H4 (cell line): ENCODE measurements at regions not wholly inside any gene's neighbourhood (a gene's known extent, or its start where the extent isn't known, plus 50 kb on each side); places are given as distances from the start of the nearest gene placed in this dataset.

ENCODE experiments used
- DNase-seq: peaks from one replicate; pipeline ENCODE4 v3.0.0-alpha.2; 2015; ENCODE audit warnings: low spot score

- no peak for DNase-seq
These were observed 438.9 kb downstream of the ARHGEF28 start for GRCh38 chr5:74064911-74065310.

- DNase-seq: peak; percentile 62
These were observed 438.2 kb downstream of the ARHGEF28 start for GRCh38 chr5:74064225-74064624.

DNA sequence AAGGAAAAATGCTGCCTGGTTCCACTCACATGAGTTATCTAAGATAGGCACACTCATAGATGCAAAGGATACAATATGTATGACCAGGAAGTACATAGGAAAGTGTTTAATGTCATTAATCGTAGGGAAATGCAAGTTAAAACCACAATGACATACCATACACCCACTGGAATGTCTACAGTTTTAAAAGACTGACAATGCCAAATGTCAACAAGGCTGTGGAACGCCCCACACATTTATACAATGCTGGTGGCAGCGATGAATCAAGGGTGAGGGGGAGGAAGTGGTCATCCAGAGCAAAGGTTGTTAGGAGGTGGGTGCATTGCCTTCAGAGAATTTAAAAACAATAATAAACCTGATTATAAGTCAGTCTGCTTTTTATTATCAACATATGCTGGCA lies 437.8 kb downstream of the ARHGEF28 start:
- peak; percentile 91 for DNase-seq

DNA sequence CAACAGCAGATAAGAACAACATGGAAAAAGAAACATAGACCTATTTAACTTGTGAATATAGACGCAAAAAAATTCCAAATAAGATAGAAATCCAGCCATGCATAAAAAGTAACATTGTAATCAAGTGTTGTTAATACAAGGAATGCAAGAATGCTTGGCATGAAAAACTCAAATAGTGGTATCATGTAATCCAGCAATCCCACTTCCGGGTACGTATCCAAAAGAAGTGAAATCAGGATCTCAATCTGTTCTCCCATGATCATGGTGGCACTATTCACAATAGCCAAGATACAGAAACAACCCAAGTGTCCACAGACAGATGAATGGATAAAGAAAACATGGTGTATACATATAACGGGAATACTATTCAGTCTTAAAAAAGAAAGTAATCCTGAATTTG lies 437.4 kb downstream of the ARHGEF28 start:
- peak; percentile 41 for DNase-seq

DNA sequence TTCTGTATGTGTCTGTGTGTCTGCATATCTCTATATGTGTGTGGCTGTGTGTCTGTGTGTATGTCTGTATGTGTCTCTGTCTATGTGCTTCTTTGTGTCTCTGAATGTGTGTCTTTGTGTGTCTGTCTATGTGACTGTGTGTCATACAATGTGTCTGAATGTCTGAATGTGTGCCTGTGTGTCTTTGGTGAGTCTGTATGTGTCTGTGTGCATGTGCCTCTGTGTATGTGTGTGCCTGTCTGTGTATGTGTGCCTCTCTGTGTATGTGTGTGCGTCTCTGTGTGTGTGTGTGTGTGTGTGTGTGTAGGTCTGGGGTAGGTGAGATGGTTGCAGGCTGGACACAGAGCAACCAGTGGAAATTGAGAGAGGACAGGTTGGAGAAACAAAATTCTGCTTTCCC lies 435.3 kb downstream of the ARHGEF28 start:
- no peak for DNase-seq

- no peak for DNase-seq
These were observed 433.7 kb downstream of the ARHGEF28 start for GRCh38 chr5:74059706-74060105.

DNA sequence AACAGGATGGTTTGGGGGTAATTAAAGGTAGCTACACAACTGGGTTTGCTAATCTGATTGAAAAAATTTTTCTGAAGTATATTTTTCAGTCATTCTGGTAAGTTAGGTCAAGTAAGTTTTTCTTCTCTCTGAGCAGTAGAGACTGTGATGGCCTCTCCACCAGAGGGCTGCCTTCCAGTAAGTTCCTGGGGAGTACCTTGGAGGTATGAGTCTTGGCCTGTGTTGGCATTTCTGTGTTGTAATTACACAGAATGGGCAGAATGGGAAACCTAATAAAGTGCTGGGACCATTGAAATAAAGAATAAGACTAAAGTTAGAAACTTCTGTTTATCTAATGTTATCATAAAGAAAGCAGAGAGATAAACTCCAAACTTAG lies 430.8 kb downstream of the ARHGEF28 start:
- peak; percentile 49 for DNase-seq

DNA sequence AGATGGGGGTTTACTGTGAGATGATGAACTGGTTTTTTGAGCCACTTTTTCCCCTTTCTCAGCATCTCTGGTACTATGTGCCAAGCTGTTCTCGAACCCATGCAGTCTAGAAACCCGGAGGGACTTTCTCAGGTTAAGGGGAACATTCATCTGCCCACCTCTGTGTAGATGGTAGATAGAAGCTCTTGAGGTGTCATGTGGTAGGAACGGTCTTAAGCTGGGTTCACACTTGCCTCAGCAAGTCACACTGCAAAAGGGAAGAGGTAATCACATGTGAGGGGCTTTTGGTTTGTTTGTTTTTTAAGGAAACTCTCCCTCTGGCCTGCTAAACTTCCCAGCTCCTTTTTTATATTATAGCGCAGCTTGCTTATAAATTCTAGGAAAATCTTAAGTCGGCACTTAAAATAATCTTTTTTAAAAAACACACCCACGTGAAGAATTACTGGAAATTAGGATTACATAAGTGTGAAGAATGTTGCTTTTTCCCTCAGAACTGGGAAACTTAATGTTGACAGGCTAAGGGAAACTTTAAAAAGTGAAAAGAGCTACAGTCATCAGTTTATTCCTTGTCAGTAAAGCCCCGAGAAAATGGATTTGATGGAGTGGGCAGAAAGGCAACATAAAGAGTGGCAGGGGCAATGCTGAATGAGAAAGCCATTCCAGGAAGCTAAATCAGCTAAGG lies 430.3 kb downstream of the ARHGEF28 start:
- no peak for DNase-seq

GRCh38 chr5:74055486-74056106 lies 429.6 kb downstream of the ARHGEF28 start:
- DNase-seq: no peak

- DNase-seq: no peak
These were observed 428.8 kb downstream of the ARHGEF28 start for GRCh38 chr5:74054641-74055421.

DNA sequence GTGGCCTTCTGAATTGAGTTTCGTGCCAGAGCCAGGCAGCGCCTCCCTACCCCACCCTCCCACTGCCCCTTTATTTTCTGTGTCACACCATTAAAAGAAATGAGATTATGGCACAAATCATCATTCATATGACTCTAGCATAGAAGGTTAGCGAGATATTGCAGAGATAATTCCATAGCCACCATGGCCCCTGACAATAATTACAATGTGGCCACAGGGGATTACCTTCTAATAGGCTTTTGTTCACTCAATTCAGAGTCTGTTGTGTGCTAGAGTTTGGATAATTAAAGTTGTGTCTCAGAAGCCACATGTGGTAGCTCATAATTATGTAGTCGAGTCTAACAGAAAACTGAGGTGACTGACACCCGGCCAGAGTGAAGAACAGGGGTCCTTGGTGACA lies 428.1 kb downstream of the ARHGEF28 start:
- DNase-seq: no peak

DNA sequence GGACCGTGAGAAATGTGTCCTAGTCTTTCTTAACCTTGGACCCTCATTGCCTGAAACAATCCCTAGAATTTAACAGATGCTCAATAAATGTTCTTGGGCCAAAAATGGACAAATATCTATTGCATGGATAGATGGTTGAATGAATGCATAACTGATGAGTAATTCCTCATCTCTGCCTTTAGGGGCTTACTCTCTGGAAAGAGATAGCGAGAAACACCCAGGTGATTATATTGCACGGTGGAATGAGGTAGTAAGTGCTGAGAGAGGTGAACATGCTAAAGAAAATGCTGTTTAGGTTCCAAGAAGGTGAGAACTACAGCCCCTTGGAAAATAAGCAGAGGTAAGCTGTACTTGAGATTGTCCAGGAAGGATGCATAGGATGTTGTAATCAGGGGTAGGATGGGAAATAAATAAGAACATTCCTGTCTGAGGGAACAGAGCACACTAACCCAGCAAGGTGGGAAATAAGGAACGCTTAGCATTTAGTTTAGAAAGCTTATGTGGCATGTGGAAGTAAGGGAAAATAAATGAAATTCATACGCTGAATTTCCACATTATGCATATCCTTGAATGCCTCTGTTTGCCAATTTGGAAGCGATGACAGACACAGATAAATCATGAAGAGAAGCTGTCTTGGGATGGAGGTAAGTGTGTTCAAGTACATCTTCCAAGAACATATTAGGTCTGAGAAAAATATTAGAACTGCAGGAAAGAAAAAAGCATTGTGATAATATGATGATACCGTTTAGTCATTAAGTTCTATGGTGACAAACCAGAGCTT lies 426.6 kb downstream of the ARHGEF28 start:
- no peak for DNase-seq

GRCh38 chr5:74051076-74051475 lies 425.1 kb downstream of the ARHGEF28 start:
- DNase-seq: no peak

- no peak for DNase-seq
These were observed 418.9 kb downstream of the ARHGEF28 start for GRCh38 chr5:74044936-74045335.

- peak; percentile 62 for DNase-seq
These were observed 417.0 kb downstream of the ARHGEF28 start for GRCh38 chr5:74042959-74043358.

- no peak for DNase-seq
These were observed 416.6 kb downstream of the ARHGEF28 start for GRCh38 chr5:74042559-74042958.

GRCh38 chr5:74041913-74042312 lies 415.9 kb downstream of the ARHGEF28 start:
- no peak for DNase-seq

GRCh38 chr5:74040811-74041491 lies 415.0 kb downstream of the ARHGEF28 start:
- no peak for DNase-seq

DNA sequence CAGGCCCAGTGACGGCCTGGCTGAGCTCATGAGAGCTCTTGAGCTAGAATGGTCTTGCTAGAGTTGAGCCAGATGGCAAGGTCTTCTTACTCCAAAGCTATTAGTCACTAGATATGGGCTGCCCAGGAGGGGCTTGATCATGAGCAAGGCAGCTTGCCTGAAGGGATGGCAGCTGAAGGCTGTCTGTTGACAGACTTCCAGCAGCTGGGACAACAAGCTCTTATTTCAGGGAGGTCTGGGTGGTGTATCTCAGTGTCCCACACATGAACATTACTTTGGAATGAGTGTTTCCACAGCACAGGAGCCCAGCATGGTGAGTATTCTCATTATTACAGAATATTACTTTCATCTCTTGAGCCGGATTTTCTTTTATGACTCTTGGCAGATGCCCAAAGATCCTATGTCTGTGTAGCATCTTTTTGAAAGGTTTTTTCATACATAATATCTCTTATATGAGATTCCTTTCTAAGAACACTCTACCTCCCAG lies 414.1 kb downstream of the ARHGEF28 start:
- DNase-seq: no peak

- no peak for DNase-seq
These were observed 411.3 kb downstream of the ARHGEF28 start for GRCh38 chr5:74037321-74037720.

DNA sequence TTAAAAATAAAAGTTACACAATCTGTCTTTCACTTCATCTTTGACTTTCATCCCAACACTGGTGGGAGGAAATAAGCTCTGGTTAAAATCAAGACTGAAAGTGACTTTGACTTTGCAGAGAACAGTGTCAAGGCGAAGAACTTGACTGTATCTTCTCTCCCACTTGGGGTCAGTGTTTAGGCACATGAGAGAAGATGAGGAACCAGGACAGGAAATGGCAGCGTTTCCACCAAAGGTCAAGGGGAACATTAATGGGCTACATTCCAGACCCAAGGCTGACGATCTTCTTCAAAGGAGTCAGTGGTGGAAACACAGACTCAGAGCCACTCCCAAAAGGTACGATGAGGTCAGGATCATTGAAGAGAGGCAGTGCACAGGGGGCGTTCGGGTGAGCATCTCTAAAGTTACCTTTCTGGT lies 409.5 kb downstream of the ARHGEF28 start:
- peak; percentile 54 for DNase-seq
